ENCODE measurements at regions not wholly inside any gene's neighbourhood (a gene's known extent, or its start where the extent isn't known, plus 50 kb on each side); places are given as distances from the start of the nearest gene placed in this dataset.

DNA sequence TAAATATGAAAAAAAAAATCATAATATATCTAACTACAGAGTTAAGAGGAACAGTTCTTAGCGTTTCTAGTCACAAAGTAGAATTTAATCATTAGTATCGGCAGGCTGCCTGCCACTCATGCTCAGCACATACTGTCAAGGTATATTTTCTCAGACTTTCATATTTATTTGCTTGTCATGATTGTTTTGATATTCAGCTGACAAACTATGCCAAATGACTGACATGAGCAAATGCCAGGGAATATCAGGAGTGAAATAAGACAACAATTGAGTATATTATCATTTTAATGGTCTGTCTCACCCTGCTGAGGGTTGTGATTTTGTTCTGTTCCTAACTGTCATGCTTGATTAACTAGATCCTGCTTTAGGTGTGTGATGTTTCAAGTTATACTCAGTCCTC lies 395.0 kb upstream of the SPOCK3 start:
- FAIRE-seq (no peak), DNase-seq (no peak)
- Histone ChIP-seq H3K9me3 (ENCODE audit: control insufficient read depth in 2 of 3, insufficient read depth in 1 of 3, low read length in 3 of 3) (no peaks in the 10 kb centered on the region), H3K36me3 (ENCODE audit: control insufficient read depth in 2 of 3, insufficient read depth in 3 of 3, low read length in 3 of 3) (no peaks in the 10 kb centered on the region), H3K27ac (ENCODE audit: low read depth in 2 of 2, low read length in 2 of 2) (no peak overlapping the region), H3K9ac (ENCODE audit: low read length in 3 of 3) (no peak overlapping the region), H3K27me3 (ENCODE audit: control insufficient read depth, insufficient read depth, low read length) (no peaks in the 10 kb centered on the region), H3K4me1 (ENCODE audit: control insufficient read depth in 2 of 3, insufficient read depth in 2 of 3, low read depth in 1 of 3, low read length in 3 of 3) (no peaks in the 10 kb centered on the region), H3K4me3 (ENCODE audit: low read length in 3 of 3) (no peak overlapping the region)
- intact Hi-C loops (cut with DNase I) = no loop called here
- TF ChIP-seq, protein P1, sequence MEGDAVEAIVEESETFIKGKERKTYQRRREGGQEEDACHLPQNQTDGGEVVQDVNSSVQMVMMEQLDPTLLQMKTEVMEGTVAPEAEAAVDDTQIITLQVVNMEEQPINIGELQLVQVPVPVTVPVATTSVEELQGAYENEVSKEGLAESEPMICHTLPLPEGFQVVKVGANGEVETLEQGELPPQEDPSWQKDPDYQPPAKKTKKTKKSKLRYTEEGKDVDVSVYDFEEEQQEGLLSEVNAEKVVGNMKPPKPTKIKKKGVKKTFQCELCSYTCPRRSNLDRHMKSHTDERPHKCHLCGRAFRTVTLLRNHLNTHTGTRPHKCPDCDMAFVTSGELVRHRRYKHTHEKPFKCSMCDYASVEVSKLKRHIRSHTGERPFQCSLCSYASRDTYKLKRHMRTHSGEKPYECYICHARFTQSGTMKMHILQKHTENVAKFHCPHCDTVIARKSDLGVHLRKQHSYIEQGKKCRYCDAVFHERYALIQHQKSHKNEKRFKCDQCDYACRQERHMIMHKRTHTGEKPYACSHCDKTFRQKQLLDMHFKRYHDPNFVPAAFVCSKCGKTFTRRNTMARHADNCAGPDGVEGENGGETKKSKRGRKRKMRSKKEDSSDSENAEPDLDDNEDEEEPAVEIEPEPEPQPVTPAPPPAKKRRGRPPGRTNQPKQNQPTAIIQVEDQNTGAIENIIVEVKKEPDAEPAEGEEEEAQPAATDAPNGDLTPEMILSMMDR (IDR thresholded peaks at IDR 0.05; ENCODE audit: borderline replicate concordance, extremely low read depth, insufficient read depth) = no peak

DNA sequence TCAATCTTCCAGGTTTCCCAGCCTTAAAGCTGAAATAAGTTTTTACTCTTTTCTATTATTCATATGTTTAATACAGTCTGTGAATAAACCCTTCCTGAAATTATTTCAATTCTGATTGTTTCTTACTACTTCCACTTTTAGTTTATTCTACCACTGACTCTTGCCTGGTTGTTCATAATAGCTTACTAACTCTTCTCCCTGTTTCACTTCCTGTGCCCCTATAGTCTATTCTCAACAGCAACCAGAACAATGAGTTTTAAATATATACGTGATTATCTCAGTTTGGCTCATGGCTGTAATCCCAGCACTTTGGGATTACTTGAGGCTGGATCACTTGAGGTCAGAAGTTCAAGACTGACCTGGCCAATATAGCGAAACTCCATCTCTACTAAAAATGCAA lies 408.0 kb upstream of the SPOCK3 start:
- H3K9me3 ChIP-seq (ENCODE audit: control insufficient read depth in 2 of 3, insufficient read depth in 1 of 3, low read length in 3 of 3) = no peaks in the 10 kb centered on the region
- TF ChIP-seq, protein P1 (IDR thresholded peaks at IDR 0.05; ENCODE audit: borderline replicate concordance, extremely low read depth, insufficient read depth) = no peak
- H3K4me1 ChIP-seq (ENCODE audit: control insufficient read depth in 2 of 3, insufficient read depth in 2 of 3, low read depth in 1 of 3, low read length in 3 of 3) = no peaks in the 10 kb centered on the region
- H3K4me3 ChIP-seq (ENCODE audit: low read length in 3 of 3) = no peak overlapping the region
- no peak overlapping the region for H3K27ac ChIP-seq (ENCODE audit: low read depth in 2 of 2, low read length in 2 of 2)
- no peaks in the 10 kb centered on the region for H3K36me3 ChIP-seq (ENCODE audit: control insufficient read depth in 2 of 3, insufficient read depth in 3 of 3, low read length in 3 of 3)
- no peak for FAIRE-seq
- no peak overlapping the region for H3K9ac ChIP-seq (ENCODE audit: low read length in 3 of 3)
- DNase-seq = no peak
- no peaks in the 10 kb centered on the region for H3K27me3 ChIP-seq (ENCODE audit: control insufficient read depth, insufficient read depth, low read length)
- intact Hi-C loops (cut with DNase I) = no loop called here

DNA sequence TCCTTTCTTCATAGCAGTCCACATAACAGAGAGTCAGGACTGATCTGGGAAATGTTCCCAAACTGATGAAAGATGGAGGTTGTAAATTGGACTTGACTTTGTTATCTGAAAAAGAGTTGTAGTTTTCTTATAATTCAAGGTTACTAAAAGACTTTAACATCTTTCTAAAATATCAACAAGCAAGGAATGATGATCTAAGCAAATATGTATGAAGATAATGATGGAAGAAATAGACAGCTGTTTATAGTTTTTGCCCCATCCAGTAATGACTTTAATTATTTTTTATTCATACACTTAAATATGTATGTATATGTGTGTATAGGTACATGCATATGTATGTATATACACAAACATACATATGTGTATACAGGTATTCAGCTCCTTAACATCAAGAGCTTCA lies 411.1 kb upstream of the SPOCK3 start:
- Histone ChIP-seq H3K4me3 (ENCODE audit: low read length in 3 of 3) (no peak overlapping the region), H3K9me3 (ENCODE audit: control insufficient read depth in 2 of 3, insufficient read depth in 1 of 3, low read length in 3 of 3) (no peaks in the 10 kb centered on the region), H3K36me3 (ENCODE audit: control insufficient read depth in 2 of 3, insufficient read depth in 3 of 3, low read length in 3 of 3) (no peaks in the 10 kb centered on the region), H3K9ac (ENCODE audit: low read length in 3 of 3) (no peak overlapping the region), H3K4me1 (ENCODE audit: control insufficient read depth in 2 of 3, insufficient read depth in 2 of 3, low read depth in 1 of 3, low read length in 3 of 3) (no peaks in the 10 kb centered on the region), H3K27me3 (ENCODE audit: control insufficient read depth, insufficient read depth, low read length) (no peaks in the 10 kb centered on the region), H3K27ac (ENCODE audit: low read depth in 2 of 2, low read length in 2 of 2) (no peak overlapping the region)
- intact Hi-C loops (cut with DNase I) = no loop called here
- DNase-seq (no peak), FAIRE-seq (no peak)
- TF ChIP-seq, protein P1 (IDR thresholded peaks at IDR 0.05; ENCODE audit: borderline replicate concordance, extremely low read depth, insufficient read depth) = no peak

DNA sequence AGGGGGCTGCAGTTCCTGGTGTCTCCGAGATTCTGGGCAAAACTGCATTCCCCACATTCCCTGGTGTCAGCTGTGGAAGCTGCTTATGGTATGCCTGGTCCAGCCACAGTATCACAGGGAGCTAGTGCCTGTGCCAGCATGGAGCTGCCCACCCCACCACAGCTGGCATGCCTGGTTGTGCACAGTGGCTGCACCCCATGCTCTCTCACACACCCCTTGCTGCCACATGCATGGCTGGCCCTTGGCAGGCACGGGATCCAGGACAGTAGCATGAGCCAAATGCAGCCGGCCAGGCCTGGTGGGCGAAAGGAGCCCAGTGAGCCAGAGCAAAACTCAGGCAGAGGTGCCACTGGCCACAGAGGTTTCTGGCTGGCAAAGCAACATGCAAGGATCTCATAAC lies 418.0 kb upstream of the SPOCK3 start:
- no peak for DNase-seq
- H3K27me3 ChIP-seq (ENCODE audit: control insufficient read depth, insufficient read depth, low read length) = no peaks in the 10 kb centered on the region
- intact Hi-C loops (cut with DNase I) = no loop called here

More for the DNA sequence above, 418.0 kb upstream of the SPOCK3 start:
- FAIRE-seq = no peak
- H3K4me3 ChIP-seq (ENCODE audit: low read length in 3 of 3) = no peak overlapping the region
- H3K9ac ChIP-seq (ENCODE audit: low read length in 3 of 3) = no peak overlapping the region
- H3K27ac ChIP-seq (ENCODE audit: low read depth in 2 of 2, low read length in 2 of 2) = no peak overlapping the region
- TF ChIP-seq, protein P1 (IDR thresholded peaks at IDR 0.05; ENCODE audit: borderline replicate concordance, extremely low read depth, insufficient read depth) = no peak
- H3K36me3 ChIP-seq (ENCODE audit: control insufficient read depth in 2 of 3, insufficient read depth in 3 of 3, low read length in 3 of 3) = no peaks in the 10 kb centered on the region
- H3K4me1 ChIP-seq (ENCODE audit: control insufficient read depth in 2 of 3, insufficient read depth in 2 of 3, low read depth in 1 of 3, low read length in 3 of 3) = no peaks in the 10 kb centered on the region
- H3K9me3 ChIP-seq (ENCODE audit: control insufficient read depth in 2 of 3, insufficient read depth in 1 of 3, low read length in 3 of 3) = peaks cover 0 to 2% (median 0%) of the 10 kb centered on the region in 3 donors

Measured in kidney (tissue), 13 donors.